Neural cell (in vitro differentiated cells): ENCODE measurements at regions not wholly inside any gene's neighbourhood (a gene's known extent, or its start where the extent isn't known, plus 50 kb on each side); places are given as distances from the start of the nearest gene placed in this dataset.

Experiments
- H2AFZ ChIP-seq: fragments of 200-600, 300-800 bp; sonication (generic), shearing (Covaris generic); 2 replicates; pipeline ENCODE4 v1.6.0; 2014; ENCODE audit warnings: low read depth, mild to moderate bottlenecking, antibody characterized with exemption, low read length, moderate library complexity
- H3F3A ChIP-seq: fragments of 200-600 bp; shearing (Covaris generic); 2 replicates; pipeline ENCODE4 v1.6.1; 2016; ENCODE audit warnings: mild to moderate bottlenecking, moderate library complexity, mixed read lengths, antibody characterized with exemption, low read length; ENCODE audit not compliant: insufficient read depth, poor library complexity, severe bottlenecking
- H3K27ac ChIP-seq: fragments of 200-600, 300-800 bp; sonication (generic), shearing (Covaris generic); 2 replicates; pipeline ENCODE4 v1.5.1; 2014; ENCODE audit warnings: mild to moderate bottlenecking, low read length, moderate library complexity
- H3K27me3 ChIP-seq: fragments of 300-800, 200-600 bp; sonication (generic), shearing (Covaris generic); 2 replicates; pipeline ENCODE4 v1.6.0; 2014; ENCODE audit warnings: mild to moderate bottlenecking, low read depth, low read length, moderate library complexity; ENCODE audit not compliant: insufficient read depth
- H3K36me3 ChIP-seq: fragments of 300-800, 200-600 bp; sonication (generic), shearing (Covaris generic); 2 replicates; pipeline ENCODE4 v1.5.1; 2014; ENCODE audit warnings: mild to moderate bottlenecking, antibody characterized with exemption, low read length, moderate library complexity; ENCODE audit not compliant: insufficient read depth
- H3K4me2 ChIP-seq: fragments of 300-800, 200-600 bp; sonication (generic), shearing (Covaris generic); 2 replicates; pipeline ENCODE4 v1.6.0; 2014; ENCODE audit warnings: mild to moderate bottlenecking, low read length
- H3K4me3 ChIP-seq: fragments of 300-800, 200-600 bp; sonication (generic), shearing (Covaris generic); 2 replicates; pipeline ENCODE4 v1.5.1; 2014; ENCODE audit warnings: mild to moderate bottlenecking, low read length, moderate library complexity
- H3K79me2 ChIP-seq: fragments of 200-600 bp; shearing (Covaris generic); replicated peaks from 2 replicates; pipeline ENCODE4 v1.6.0; 2014; ENCODE audit warnings: mild to moderate bottlenecking, low read length, moderate library complexity; ENCODE audit not compliant: insufficient read depth
- H3K9ac ChIP-seq: fragments of 300-800, 200-600 bp; sonication (generic), shearing (Covaris generic); 2 replicates; pipeline ENCODE4 v1.6.1; 2016; ENCODE audit warnings: mild to moderate bottlenecking, low read length, mixed read lengths
- H3K9me2 ChIP-seq: fragments of 200-600 bp; shearing (Covaris generic); 2 replicates; pipeline ENCODE4 v1.6.1; 2016; ENCODE audit warnings: mild to moderate bottlenecking, low read length, mixed read lengths; ENCODE audit not compliant: insufficient read depth
- H3K9me3 ChIP-seq: fragments of 200-600, 300-800 bp; sonication (generic), shearing (Covaris generic); 2 replicates; pipeline ENCODE4 v1.6.1; 2016; ENCODE audit warnings: mild to moderate bottlenecking, mixed run types, low read length, moderate library complexity, mixed read lengths
- H4K20me1 ChIP-seq: fragments of 200-600 bp; shearing (Covaris generic); 2 replicates; pipeline ENCODE4 v1.6.1; 2016; ENCODE audit warnings: mild to moderate bottlenecking, mixed run types; ENCODE audit not compliant: insufficient read depth
- CTCF ChIP-seq: fragments of 450-650 bp; IDR thresholded peaks from 2 replicates; pipeline ENCODE4 v1.5.1; 2014; ENCODE audit warnings: antibody characterized with exemption, mild to moderate bottlenecking, moderate library complexity; ENCODE audit not compliant: poor library complexity, severe bottlenecking
- EP300 ChIP-seq: fragments of 450-650 bp; conservative IDR thresholded peaks from 2 replicates; pipeline ENCODE4 v1.6.1; 2014; ENCODE audit warnings: antibody characterized with exemption, mild to moderate bottlenecking, moderate library complexity; ENCODE audit not compliant: poor library complexity, severe bottlenecking
- EZH2 ChIP-seq: fragments of 200-600, 300-800 bp; shearing (Covaris generic), sonication (generic); IDR thresholded peaks from 2 replicates; pipeline ENCODE4 v1.6.1; 2014; ENCODE audit warnings: antibody characterized with exemption, low read length, borderline replicate concordance, mild to moderate bottlenecking; ENCODE audit not compliant: insufficient read depth, poor library complexity, severe bottlenecking
- MXI1 ChIP-seq: fragments of 450-650 bp; conservative IDR thresholded peaks from 2 replicates; pipeline ENCODE4 v1.6.1; 2014; ENCODE audit warnings: antibody characterized with exemption, mild to moderate bottlenecking; ENCODE audit not compliant: poor library complexity, severe bottlenecking
- POLR2AphosphoS5 ChIP-seq: IDR thresholded peaks from 2 replicates; pipeline ENCODE4 v1.6.1; 2012
- RAD21 ChIP-seq: fragments of 450-650 bp; conservative IDR thresholded peaks from 2 replicates; pipeline ENCODE4 v1.6.1; 2014; ENCODE audit warnings: antibody characterized with exemption, mild to moderate bottlenecking, moderate library complexity
- REST ChIP-seq: IDR thresholded peaks from 2 replicates; pipeline ENCODE4 v1.6.1; 2012; ENCODE audit warnings: borderline replicate concordance
- SMC3 ChIP-seq: fragments of 450-650 bp; conservative IDR thresholded peaks from 2 replicates; pipeline ENCODE4 v1.6.1; 2014; ENCODE audit warnings: antibody characterized with exemption, mild to moderate bottlenecking, moderate library complexity; ENCODE audit not compliant: poor library complexity
- TAF1 ChIP-seq: IDR thresholded peaks from 2 replicates; pipeline ENCODE4 v1.6.1; 2012; ENCODE audit warnings: low read depth

GRCh38 chr2:10971161-10971887 lies 59.6 kb downstream of the KCNF1 start:
- no peaks in the 10 kb centered on the region for H4K20me1 ChIP-seq
- no peak overlapping the region for H3K9ac ChIP-seq
- H3K9me3 ChIP-seq = no peaks in the 10 kb centered on the region
- no peaks in the 10 kb centered on the region for H3K9me2 ChIP-seq
- no peaks in the 10 kb centered on the region for H3K36me3 ChIP-seq
- no peaks in the 10 kb centered on the region for H3K27me3 ChIP-seq
- H2AFZ ChIP-seq = no peak overlapping the region
- no peak overlapping the region for H3K4me2 ChIP-seq
- no peak for TF ChIP-seq REST
- TF ChIP-seq EZH2 = no peak
- TF ChIP-seq TAF1 = no peak
- no peak for TF ChIP-seq POLR2AphosphoS5
- TF ChIP-seq CTCF = no peak
- TF ChIP-seq MXI1 = no peak
- H3K27ac ChIP-seq = no peak overlapping the region
- no peak overlapping the region for H3K4me3 ChIP-seq
- H3F3A ChIP-seq = no peaks in the 10 kb centered on the region
- H3K79me2 ChIP-seq = no peaks in the 10 kb centered on the region

GRCh38 chr2:10971888-10972260 lies 60.1 kb downstream of the KCNF1 start:
- TF ChIP-seq REST = no peak
- TF ChIP-seq TAF1 = no peak
- TF ChIP-seq POLR2AphosphoS5 = no peak
- no peak for TF ChIP-seq SMC3
- no peak for TF ChIP-seq EP300
- no peak for TF ChIP-seq RAD21
- TF ChIP-seq MXI1 = no peak
- TF ChIP-seq CTCF = no peak
- no peak for TF ChIP-seq EZH2
- no peak overlapping the region for H3K27ac ChIP-seq
- no peaks in the 10 kb centered on the region for H3K9me2 ChIP-seq
- H2AFZ ChIP-seq = no peak overlapping the region
- no peaks in the 10 kb centered on the region for H3K36me3 ChIP-seq
- H3K9ac ChIP-seq = no peak overlapping the region
- no peaks in the 10 kb centered on the region for H3K9me3 ChIP-seq
- H3K27me3 ChIP-seq = no peaks in the 10 kb centered on the region
- H4K20me1 ChIP-seq = no peaks in the 10 kb centered on the region
- no peaks in the 10 kb centered on the region for H3K79me2 ChIP-seq
- H3F3A ChIP-seq = no peaks in the 10 kb centered on the region
- no peak overlapping the region for H3K4me3 ChIP-seq
- no peak overlapping the region for H3K4me2 ChIP-seq
